ENCODE measurements at regions not wholly inside any gene's neighbourhood (a gene's known extent, or its start where the extent isn't known, plus 50 kb on each side); places are given as distances from the start of the nearest gene placed in this dataset.

DNA sequence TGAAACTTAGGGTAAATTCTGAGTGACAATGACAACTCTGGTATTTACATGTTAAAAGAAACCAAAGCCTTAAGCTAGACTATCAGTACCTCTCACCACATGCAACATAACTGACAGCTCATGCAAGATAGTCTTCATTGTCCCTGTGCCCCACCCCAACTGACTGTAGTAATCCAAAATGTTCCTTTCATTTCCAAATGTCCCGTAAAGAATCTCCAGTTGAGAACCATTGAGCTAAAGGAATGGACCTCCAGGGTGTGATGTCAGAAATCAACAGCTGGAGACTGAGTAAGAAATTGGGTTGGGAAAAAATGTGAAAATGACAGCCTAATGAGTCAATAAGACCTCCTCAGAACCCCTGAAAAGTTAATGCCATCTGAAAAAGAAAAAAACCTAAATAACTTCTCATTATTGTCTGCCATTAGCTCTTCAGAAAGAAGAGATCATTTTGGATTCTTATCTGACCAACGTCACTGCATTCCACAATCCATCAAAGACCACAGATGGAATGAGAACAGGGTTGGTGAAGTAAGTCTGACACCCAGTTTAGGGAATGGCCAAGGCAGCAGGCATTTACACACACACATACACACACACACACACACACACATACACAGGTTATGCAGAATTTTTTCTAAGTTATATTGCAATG, 51.7 kb upstream of the ACVR2A start:
- TF ChIP-seq, protein P1, sequence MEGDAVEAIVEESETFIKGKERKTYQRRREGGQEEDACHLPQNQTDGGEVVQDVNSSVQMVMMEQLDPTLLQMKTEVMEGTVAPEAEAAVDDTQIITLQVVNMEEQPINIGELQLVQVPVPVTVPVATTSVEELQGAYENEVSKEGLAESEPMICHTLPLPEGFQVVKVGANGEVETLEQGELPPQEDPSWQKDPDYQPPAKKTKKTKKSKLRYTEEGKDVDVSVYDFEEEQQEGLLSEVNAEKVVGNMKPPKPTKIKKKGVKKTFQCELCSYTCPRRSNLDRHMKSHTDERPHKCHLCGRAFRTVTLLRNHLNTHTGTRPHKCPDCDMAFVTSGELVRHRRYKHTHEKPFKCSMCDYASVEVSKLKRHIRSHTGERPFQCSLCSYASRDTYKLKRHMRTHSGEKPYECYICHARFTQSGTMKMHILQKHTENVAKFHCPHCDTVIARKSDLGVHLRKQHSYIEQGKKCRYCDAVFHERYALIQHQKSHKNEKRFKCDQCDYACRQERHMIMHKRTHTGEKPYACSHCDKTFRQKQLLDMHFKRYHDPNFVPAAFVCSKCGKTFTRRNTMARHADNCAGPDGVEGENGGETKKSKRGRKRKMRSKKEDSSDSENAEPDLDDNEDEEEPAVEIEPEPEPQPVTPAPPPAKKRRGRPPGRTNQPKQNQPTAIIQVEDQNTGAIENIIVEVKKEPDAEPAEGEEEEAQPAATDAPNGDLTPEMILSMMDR (IDR thresholded peaks at IDR 0.05): no peak
- no peak for TF ChIP-seq POLR2AphosphoS5 (IDR thresholded peaks at IDR 0.05)
- TF ChIP-seq POLR2A (IDR thresholded peaks at IDR 0.05): no peak
- no peak for TF ChIP-seq EP300 (IDR thresholded peaks at IDR 0.05)

Measured in suprapubic skin (tissue), 4 donors.